ENCODE measurements at regions not wholly inside any gene's neighbourhood (a gene's known extent, or its start where the extent isn't known, plus 50 kb on each side); places are given as distances from the start of the nearest gene placed in this dataset.

- no peak for TF ChIP-seq SPI1 (IDR thresholded peaks at IDR 0.05; ENCODE audit: low read depth, low read length)
- no peak for TF ChIP-seq POLR2A (IDR thresholded peaks at IDR 0.05; ENCODE audit: low read depth, low read length)
- no peak for TF ChIP-seq TAF1 (IDR thresholded peaks at IDR 0.05; ENCODE audit: low read depth, low read length)
- no peak for TF ChIP-seq POLR2AphosphoS5 (IDR thresholded peaks at IDR 0.05; ENCODE audit: low read depth, low read length)
- no peak for TF ChIP-seq PAX5 (IDR thresholded peaks at IDR 0.05; ENCODE audit: insufficient read depth, low read length, severe bottlenecking)
Measured at GRCh38 chr4:145248971-145249370, 68.6 kb upstream of the OTUD4 start.
